ENCODE measurements at regions not wholly inside any gene's neighbourhood (a gene's known extent, or its start where the extent isn't known, plus 50 kb on each side); places are given as distances from the start of the nearest gene placed in this dataset.
"Not testable (repeated sequence)": the region's sequence is repeated elsewhere in the genome, so short reads cannot be mapped to it uniquely, and the experiment has no call there.

DNA sequence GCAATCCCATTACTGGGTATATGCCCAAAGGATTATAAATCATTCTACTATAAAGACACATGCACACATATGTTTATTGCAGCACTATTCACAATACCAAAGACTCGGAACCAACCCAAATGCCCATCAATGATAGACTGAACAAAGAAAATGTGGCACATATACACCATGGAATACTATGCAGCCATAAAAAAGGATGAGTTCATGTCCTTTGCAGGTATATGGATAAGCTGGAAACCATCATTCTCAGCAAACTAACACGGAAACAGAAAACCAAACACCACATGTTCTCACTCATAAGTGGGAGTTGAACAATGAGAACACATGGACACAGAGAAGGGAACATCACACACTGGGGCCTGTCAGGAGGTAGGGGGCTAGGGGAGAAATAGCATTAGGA lies 235.7 kb downstream of the PTN start:
- DNase-seq, result not testable (repeated sequence)

DNA sequence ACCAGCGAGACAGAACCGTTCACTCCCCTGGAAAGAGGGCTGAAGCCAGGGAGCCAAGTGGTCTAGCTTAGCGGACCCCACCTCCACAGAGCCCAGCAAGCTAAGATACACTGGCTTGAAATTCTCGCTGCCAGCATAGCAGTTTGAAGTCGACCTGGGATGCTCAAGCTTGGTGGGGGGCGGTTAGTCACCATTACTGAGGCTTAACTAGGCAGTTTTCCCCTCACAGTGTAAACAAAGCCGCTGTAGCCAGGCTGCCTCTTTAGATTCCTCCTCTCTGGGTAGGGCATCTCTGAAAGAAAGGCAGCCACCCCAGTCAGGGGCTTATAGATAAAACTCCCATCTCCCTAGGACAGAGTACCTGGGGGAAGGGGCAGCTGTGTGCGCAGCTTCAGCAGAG lies 235.1 kb downstream of the CHRM2 start:
- DNase-seq, result not testable (repeated sequence)

DNA sequence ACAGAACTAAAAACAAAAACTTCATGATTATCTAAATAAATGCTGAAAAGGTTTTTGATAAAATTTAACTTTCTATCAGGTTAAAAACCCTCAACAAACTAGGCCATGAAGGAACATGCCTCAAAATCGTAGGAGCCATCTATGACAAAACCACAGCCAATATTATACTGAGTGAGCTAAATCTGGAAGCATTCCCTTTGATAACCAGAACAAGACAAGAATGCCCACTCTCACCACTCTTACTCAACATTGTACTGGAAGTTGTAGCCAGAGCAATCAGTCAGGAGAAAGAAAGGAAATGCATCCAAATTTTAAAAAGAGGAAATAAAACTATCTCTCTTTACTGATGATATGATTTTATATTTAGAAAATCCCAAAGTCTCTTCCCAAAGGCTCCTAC lies 228.7 kb downstream of the CHRM2 start:
- DNase-seq, result no peak

DNA sequence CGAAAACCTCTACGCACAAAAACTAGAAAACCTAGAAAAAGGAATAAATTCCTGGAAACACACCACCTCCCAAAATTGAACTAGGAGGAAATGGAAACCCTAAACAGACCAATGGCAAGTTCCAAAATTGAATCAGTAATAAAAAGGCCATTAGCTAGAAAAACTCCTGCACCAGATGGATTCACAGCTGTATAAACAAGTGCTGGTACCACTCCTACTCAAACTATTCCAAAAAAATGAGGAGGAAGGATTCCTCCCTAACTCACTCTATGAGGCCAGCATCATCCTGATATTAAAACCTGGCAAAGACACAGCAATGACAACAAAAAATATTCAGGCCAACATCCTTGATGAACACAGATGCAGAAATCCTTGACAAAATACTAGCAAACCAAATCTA lies 228.2 kb downstream of the CHRM2 start:
- no peak for DNase-seq

DNA sequence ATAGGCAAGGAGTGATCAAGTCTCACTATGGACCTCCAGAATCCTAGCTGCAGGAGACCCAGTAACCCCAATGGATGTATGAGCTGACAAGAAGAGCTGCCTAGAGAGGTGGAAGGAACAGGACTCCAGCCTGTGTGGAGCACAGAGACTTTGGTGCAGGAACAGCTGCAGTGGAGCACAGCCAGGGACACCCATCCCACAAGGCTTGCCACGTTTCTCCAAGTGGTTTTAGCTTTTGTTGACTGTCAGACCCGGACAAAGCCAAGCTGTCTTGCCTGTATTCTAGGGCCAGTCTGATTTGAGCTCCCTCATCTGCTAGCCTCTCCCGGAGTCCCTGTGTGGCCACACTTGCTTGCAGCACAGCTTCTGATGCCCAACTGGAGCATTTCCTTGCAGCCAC lies 224.7 kb downstream of the CHRM2 start:
- DNase-seq, result no peak

DNA sequence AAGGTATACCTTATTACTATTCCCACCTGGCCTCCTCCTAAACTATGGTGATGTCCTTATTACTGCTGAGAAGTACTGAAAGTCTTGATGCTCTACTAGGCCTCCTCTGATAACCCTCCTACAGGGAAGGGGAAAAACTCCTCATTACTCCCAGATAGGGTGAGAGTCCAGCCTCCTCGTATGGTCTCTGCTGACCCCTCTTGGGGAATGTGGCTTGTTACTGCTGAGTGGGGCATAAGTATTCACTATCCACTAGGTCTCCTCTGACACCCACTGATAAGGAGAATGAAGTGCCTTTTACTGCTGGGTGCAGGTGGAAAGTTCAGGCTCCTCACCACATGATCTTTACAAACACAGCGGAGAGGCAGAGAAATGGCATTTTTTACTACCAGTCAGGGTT lies 222.9 kb downstream of the CHRM2 start:
- DNase-seq, result peak; percentile 2

DNA sequence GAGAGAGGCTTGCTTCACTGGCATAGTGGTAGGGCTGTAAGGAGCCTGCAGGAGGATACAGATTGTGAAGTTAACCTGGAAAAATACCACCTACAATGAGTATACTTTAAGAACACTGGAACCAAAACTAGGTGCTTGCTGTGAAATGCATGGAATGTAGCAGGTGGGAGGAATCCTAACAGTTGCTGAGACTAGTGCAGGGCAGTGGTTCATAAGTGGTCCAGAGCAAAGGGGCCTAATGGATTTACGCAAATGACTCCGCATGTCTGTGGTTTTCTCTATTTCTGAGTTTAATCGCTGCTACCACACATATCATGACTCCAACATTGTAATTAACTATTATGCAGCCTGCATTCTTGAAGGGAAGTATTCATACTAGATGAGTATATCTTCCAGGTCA lies 218.4 kb downstream of the CHRM2 start:
- no peak for DNase-seq

DNA sequence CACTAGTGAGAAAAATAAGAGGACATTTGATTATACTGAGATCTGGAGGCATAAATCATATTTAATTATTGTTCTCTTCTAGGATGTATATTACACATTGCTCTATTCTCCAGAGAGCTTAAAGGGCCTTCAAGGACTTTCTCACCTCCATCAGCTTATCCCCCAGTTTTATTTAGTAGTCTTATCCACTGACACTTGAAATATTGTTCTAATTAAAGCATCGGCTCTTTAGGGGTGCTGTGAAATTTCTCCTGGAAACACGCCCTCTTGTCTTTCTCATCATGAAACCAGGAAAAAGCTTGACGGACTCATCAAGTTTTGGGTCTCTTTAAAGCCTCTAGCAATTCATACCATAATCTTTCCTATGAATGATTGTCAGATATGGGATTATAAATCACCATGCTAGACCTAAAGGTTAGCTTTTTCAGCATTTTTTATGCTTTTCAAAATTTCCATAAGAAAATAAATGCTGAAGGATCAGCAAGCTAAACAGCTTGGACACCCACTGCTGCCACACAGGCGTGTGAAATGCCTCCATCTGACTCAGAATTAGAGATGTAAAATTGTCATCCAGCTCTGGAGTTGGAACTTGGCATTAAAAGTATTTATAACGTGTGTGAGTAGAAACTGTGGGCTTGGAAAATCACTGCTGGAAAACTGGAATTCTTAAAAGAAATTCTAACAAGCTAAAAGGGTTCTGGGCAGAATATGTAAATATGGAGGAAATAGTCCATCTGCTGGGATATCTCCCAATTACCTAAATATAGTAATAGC lies 216.3 kb downstream of the CHRM2 start:
- DNase-seq, result no peak

DNA sequence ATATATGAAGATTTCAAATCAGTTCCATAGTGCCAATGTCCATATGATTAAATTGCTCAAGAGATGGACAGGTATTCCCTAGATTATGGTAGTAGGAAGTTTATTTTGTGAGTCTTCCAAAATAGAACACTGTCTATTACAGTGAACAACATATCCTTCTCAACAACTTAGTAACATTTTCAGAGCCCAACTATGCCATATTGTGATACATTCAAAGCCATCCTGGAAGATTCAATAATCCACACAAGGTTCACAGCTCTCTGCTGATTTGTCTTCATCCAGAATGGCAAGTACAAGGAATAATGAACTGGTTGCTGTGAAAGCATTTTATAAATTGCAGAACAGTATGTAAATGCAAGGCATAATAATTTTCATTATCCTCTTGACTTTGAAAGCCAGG lies 213.9 kb downstream of the CHRM2 start:
- no peak for DNase-seq

DNA sequence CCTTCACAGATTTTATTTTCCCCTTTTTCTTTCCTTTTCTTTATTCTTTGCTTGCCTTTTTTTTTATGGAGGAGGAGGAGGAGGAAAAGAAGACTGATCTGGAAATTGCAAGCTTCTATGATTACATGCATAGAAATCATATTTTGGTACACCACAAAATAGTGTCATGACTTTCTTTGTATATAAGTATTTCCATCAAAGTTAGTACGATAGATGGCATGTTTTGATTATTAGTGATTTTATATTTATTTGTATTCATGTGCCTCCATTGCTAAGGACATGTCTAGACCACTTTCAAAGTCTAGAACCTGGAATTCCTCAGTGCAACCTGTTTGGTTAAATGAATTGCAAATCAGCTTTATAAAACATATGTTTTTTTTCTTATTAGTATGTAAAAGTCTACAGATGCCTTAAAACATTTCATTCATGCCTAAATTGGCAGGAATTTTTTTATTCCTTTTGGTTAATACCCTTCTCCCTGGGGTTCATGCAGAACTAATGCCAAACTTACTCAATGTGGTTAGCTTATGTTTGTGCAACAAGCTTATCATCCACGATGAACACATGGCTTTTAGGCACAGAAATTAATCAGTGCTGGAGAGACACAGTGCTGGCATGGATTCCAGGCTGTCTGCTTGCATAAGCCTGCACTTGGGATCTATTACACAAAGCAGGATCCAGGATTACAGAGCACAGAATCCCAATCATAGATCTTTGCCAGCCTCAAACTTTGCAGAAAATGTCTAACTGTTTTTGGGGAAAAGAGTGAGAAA lies 213.1 kb downstream of the CHRM2 start:
- no peak for DNase-seq

DNA sequence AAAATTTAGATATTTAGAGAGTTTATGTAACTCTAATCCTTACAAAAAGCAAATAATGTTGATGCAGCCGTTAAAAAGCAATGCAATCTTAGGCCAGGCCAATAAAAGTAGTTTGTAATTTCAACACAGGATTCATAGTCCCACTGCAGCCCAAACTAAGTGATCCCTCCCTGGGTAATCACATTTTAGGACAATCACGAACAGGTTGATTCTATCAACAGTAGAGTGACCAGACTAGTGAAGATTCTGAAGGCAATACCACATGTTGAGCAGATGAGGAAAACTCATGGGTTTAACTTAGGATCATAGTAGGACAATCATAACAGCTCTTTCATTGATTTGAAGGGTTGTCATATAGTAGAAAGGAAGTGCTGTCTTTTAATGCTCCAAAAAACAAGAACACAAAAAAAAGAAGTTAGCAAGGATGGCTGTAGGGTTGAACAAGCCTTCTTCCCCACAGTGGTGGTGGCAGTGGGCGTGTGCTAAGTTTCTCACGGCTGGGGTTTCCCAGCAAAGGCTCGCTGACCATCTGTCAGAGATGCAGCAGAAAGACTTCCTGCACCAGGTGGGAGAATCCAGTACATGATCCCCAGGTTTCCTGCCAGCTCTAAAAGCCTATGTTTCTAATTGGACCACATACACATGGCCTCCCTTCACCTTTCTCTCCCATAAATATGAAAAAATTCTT lies 212.2 kb downstream of the CHRM2 start:
- no peak for DNase-seq

DNA sequence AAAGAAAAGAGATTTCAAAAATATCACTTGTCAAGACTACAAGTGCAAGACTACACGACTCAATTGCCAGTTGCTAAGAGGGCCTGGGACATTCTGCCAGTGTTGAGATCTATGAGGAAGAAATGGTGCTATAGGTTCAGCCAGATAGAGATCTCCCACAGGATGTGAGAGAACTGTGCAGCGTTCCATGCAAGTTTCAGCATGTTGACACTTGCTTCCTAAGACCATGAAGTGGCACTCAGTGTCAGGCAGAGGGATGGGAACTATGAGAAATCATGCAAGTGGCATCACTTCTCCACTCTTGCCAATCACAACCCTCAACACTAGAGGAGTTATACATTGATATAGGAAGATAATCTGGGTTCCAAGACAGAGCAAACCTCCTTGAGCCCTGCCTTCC lies 210.3 kb downstream of the CHRM2 start:
- DNase-seq, result no peak

DNA sequence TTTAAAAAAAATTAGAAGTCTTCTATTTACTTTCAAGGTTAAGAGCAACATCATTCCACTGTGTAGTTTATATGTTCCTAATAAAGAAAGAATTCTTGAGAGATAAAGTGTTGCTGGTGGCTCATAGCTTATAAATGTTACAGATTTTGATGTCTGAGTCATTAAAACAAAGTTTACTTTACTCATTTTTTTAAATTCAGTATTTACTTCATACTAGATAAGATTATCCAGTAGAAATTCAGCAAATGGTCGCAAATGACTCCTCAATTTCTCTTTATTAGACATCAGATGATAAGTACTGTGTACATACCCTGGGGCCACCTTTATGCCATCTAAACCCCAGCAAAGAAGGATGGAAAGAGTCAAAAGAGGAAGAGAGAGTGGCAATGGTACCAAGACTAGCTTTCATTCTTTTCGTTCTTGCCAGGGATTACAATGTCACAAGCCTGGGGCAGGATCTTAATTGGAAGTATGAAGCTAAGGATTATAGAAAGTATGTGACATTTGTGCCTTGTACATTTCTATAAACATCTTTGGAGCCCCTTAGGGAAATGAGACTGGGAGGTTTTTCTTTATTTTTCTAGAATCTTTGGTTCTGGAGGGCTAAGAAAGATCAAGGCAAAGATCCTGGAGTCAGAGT lies 206.1 kb downstream of the CHRM2 start:
- no peak for DNase-seq

DNA sequence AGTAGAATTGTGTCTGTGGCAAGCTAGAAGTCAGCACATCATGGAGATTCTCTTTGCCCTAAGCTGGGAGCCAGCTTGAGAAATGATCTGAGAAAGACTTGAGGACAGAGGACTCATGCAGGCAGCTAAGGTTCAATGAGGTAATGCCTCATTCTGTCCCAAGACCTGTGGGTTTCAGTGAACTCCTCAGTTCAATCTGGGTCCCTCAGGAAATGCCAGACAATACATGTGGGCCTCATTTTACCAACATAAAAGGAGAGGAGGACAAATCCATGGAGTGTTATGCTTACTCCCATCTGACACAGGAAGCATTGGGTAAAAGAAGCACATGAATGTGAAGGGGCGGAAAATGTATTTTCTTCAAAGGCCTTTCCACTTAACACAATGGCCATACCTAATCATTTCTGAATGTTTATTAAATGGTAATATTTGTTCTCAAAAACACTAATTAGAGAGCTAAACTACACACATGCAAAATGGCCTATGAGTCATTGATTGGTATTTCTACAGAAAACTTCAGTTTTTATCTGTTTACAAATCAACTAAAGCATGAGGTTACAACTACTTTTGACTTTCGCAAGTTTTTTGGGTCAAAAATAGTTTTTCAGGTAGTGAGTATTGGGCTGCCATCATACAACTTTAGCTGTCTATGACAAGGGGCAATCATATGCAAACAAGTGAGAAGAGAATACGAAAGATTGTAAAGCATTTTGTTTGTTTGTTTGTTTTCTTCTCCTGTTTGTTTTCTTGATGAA lies 205.3 kb downstream of the CHRM2 start:
- DNase-seq, result no peak

Measured in dermis blood vessel endothelial cell (primary cell).